Stomach (tissue), 8 donors: ENCODE measurements at regions not wholly inside any gene's neighbourhood (a gene's known extent, or its start where the extent isn't known, plus 50 kb on each side); places are given as distances from the start of the nearest gene placed in this dataset.

Experiments
- DNase-seq, 2 donors: peaks; one replicate each; pipeline versions ENCODE4 v3.0.0 to v3.0.0-alpha.2; 2013 to 2019
- H3K27ac ChIP-seq, 5 donors: fragments of 200-600 bp in 4 of 5; sonication (generic) in 4 of 5; one replicate each; pipeline ENCODE4 v1.5.1; 2013 to 2019; ENCODE audit warnings: mild to moderate bottlenecking in 1 of 5, moderate library complexity in 1 of 5
- H3K27me3 ChIP-seq, 3 donors: fragments of 200-600 bp; sonication (generic); one replicate each; pipeline ENCODE4 v1.5.1; 2017 to 2019; ENCODE audit warnings: mixed run types in 1 of 3
- H3K36me3 ChIP-seq, 4 donors: fragments of 200-600 bp; sonication (generic); 1 replicate in 3 of 4; 2 replicates in 1 of 4; pipeline ENCODE4 v1.5.1; 2016 to 2019
- H3K4me1 ChIP-seq, 4 donors: fragments of 200-600 bp; sonication (generic); one replicate each; pipeline ENCODE4 v1.5.1; 2016 to 2019
- H3K4me3 ChIP-seq, 4 donors: fragments of 200-600 bp; sonication (generic) in 3 of 4; one replicate each; pipeline ENCODE4 v1.5.1; 2016 to 2019; ENCODE audit warnings: mild to moderate bottlenecking in 1 of 4
- H3K9me3 ChIP-seq, 4 donors: fragments of 200-600 bp; sonication (generic); one replicate each; pipeline ENCODE4 v1.5.1; 2016 to 2019
- EP300 ChIP-seq: sonication (generic); formaldehyde crosslinking; IDR thresholded peaks from one replicate; pipeline ENCODE4 v1.6.1; 2017; ENCODE audit warnings: antibody characterized with exemption
- POLR2A ChIP-seq, 4 donors: fragments of 450-650 bp; IDR thresholded peaks; one replicate each; pipeline ENCODE4 v1.6.1; 2016; ENCODE audit warnings: antibody characterized with exemption in 4 of 4, control low read depth in 2 of 4, mild to moderate bottlenecking in 1 of 4, moderate library complexity in 1 of 4
- POLR2AphosphoS5 ChIP-seq, 3 donors: sonication (generic); formaldehyde crosslinking; IDR thresholded peaks; one replicate each; pipeline ENCODE4 v1.6.1; 2016; ENCODE audit warnings: antibody characterized with exemption in 3 of 3
- WGBS, 5 donors: extraction: QIAGEN DNeasy Blood & Tissue Kit in 3 of 5; methylation state at CpG; one replicate each; pipeline versions ENCODE4 v1.1.5 to v1.1.7; 2013 to 2018; 5-methylcytosine and 5-hydroxymethylcytosine counted together
- intact Hi-C: fragments of 100-400 bp; cut with DNase I; formaldehyde crosslinking; loops from one replicate; pipeline ENCODE4 v1.15.1; 2023; ENCODE audit warnings: low total_unique reads
- TF ChIP-seq, protein P1 (sequence below), 7 experiments: fragments of 450-650 bp in 4 of 7; fragments of 200-600 bp in 3 of 7; sonication (generic) in 3 of 7; IDR thresholded peaks; one replicate each; pipeline ENCODE4 v1.5.1; 2016 to 2019; ENCODE audit warnings: antibody characterized with exemption in 7 of 7, control low read depth in 2 of 7, mild to moderate bottlenecking in 1 of 7
- donor health status: healthy with polysubstance abuse.
- donor health status: Bipolar disorder and iron deficiency.
- donor health status: healthy.

DNA sequence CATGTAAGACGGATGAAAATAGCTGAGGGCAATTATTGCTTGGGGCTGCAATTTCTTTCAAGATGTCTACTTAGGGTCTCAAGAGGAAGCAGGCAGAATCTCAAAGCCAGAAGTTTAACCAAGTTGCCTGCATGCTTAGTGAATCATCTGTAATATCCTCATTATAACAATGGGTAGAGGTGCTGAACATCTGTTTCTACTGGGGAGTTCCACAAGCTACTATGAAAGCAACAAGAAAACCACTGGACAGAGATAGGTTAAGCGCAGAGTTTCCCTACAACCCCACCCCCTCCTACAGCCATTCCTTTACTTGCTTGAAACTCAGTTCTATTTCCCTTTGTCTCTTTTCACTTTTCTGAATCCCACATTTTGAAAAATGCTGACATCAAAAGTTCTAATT lies 759.4 kb upstream of the GBE1 start:
- no peak for TF ChIP-seq EP300
- TF ChIP-seq POLR2A (IDR thresholded peaks at IDR 0.05), result no peak
- TF ChIP-seq, protein P1, sequence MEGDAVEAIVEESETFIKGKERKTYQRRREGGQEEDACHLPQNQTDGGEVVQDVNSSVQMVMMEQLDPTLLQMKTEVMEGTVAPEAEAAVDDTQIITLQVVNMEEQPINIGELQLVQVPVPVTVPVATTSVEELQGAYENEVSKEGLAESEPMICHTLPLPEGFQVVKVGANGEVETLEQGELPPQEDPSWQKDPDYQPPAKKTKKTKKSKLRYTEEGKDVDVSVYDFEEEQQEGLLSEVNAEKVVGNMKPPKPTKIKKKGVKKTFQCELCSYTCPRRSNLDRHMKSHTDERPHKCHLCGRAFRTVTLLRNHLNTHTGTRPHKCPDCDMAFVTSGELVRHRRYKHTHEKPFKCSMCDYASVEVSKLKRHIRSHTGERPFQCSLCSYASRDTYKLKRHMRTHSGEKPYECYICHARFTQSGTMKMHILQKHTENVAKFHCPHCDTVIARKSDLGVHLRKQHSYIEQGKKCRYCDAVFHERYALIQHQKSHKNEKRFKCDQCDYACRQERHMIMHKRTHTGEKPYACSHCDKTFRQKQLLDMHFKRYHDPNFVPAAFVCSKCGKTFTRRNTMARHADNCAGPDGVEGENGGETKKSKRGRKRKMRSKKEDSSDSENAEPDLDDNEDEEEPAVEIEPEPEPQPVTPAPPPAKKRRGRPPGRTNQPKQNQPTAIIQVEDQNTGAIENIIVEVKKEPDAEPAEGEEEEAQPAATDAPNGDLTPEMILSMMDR (IDR thresholded peaks at IDR 0.05), result no peak
- no peak for TF ChIP-seq POLR2AphosphoS5 (IDR thresholded peaks at IDR 0.05)

DNA sequence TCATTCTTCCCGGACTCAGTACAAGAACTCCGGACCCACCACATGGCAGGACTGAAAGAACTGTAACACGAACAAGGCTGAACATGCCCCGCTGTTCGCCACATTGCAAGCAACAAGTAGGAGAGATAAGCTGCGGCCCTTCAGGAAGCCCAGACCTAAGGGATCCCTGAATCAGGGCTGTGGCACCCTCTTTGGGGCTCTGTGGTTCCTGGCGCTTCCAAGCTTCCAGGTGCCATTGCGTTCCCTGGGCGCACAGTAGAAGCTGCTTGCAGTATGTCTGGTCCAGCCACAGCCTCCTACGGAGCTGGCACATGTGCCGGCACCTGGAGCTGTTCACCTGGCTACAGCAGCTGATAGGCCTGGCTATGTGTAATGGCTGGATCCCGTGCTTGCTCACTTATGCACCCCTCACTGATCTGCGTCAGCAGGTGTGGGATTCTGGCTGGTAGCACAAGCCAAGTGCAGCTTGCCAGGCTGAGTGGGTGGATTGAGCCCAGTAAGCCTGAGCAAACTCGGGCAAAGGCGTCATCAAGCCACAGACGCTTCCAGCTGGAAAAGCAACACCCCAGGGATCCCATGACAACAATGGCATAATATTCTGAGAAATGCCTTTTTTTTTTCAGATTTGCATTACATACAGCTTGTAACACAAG lies 748.6 kb upstream of the GBE1 start:
- intact Hi-C loops, result no loop called here
- DNase-seq, result no peak
- Histone ChIP-seq H3K27ac (no peak overlapping the region), H3K4me3 (no peak overlapping the region), H3K4me1 (no peaks in the 10 kb centered on the region), H3K36me3 (no peaks in the 10 kb centered on the region), H3K9me3 (peaks cover 0 to 13% (median 6%) of the 10 kb centered on the region in 4 donors), H3K27me3 (no peaks in the 10 kb centered on the region)
- 87 to 95% (median 91%) methylated on average over 12 to 16 of the region's 16 CpGs for WGBS, 5 donors
- TF ChIP-seq EP300 (no peak), POLR2AphosphoS5 (IDR thresholded peaks at IDR 0.05) (no peak), POLR2A (IDR thresholded peaks at IDR 0.05) (no peak)
- TF ChIP-seq, protein P1 (IDR thresholded peaks at IDR 0.05), result no peak

More for the DNA sequence above, 759.4 kb upstream of the GBE1 start:
- 50 to 86% (median 70%) methylated on average over 2 of the region's 2 CpGs for WGBS, 5 donors
- no peaks in the 10 kb centered on the region for H3K36me3 ChIP-seq
- H3K27ac ChIP-seq, result no peak overlapping the region
- no peaks in the 10 kb centered on the region for H3K9me3 ChIP-seq
- H3K27me3 ChIP-seq, result no peaks in the 10 kb centered on the region
- no peaks in the 10 kb centered on the region for H3K4me1 ChIP-seq
- DNase-seq, result no peak
- no peak overlapping the region for H3K4me3 ChIP-seq
- intact Hi-C loops, result no loop called here

DNA sequence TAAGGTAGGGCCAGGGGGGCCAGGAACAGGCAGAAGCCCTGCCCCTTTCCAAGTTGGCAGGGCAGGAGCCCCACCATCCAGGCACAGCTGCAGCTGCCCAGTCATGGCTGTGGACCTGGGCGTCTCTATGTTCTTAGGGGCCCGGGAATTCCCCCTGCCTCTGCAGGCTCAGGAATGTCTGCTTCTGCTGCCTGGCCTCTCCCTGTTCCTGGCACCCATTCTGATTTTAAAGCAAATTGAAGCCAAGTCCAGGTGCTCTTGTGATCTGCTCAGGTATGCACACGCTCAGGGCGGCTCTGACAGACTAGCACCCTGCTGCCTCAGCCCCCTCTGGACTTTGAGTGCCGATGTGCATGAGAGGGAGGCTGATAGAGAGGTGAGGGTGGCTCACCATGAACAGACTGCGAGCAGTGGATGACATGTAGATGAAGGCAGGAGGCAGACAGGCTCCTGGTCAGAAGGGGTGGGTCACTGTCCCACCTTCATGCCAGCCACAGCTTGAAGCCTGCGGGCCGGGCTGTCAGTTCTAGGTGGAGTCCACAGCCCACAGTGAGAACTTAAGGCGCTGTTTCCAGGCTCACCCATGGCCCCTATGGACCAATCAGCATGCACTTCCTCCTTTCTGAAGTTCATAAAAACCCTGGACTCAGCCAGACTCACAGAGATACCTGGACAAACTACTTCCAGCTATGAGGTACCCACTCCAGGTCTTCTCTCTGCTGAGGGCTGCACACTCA lies 747.8 kb upstream of the GBE1 start:
- no peak for DNase-seq
- no peak for TF ChIP-seq POLR2A (IDR thresholded peaks at IDR 0.05)
- TF ChIP-seq, protein P1 (IDR thresholded peaks at IDR 0.05), result no peak
- no peak for TF ChIP-seq POLR2AphosphoS5 (IDR thresholded peaks at IDR 0.05)
- TF ChIP-seq EP300, result no peak
- WGBS, 5 donors, result 79 to 89% (median 84%) methylated on average over 9 of the region's 9 CpGs
- intact Hi-C loops, result no loop called here
- Histone ChIP-seq H3K4me1 (no peaks in the 10 kb centered on the region), H3K36me3 (no peaks in the 10 kb centered on the region), H3K27me3 (no peaks in the 10 kb centered on the region), H3K4me3 (no peak overlapping the region), H3K9me3 (peaks cover 0 to 13% (median 6%) of the 10 kb centered on the region in 4 donors), H3K27ac (no peak overlapping the region)

- Histone ChIP-seq H3K27ac (no peak overlapping the region), H3K4me1 (no peaks in the 10 kb centered on the region), H3K27me3 (no peaks in the 10 kb centered on the region), H3K36me3 (no peaks in the 10 kb centered on the region), H3K9me3 (peaks cover 0 to 13% (median 6%) of the 10 kb centered on the region in 4 donors), H3K4me3 (no peak overlapping the region)
- DNase-seq, result no peak
- intact Hi-C loops, result no loop called here
- no peak for TF ChIP-seq EP300
- WGBS, 5 donors, result 92 to 95% (median 94%) methylated on average over 3 to 6 of the region's 6 CpGs
Measured at GRCh38 chr3:82506204-82506603, 744.8 kb upstream of the GBE1 start.
